ENCODE measurements at regions not wholly inside any gene's neighbourhood (a gene's known extent, or its start where the extent isn't known, plus 50 kb on each side); places are given as distances from the start of the nearest gene placed in this dataset.
"Not testable (repeated sequence)": the region's sequence is repeated elsewhere in the genome, so short reads cannot be mapped to it uniquely, and the experiment has no call there.

- Histone ChIP-seq H3K4me1 (no peaks in the 10 kb centered on the region), H3K36me3 (no peaks in the 10 kb centered on the region), H3K4me3 (no peak overlapping the region), H3K27me3 (peaks cover 6 to 13% of the 10 kb centered on the region in 2 donors), H3K27ac (no peak overlapping the region), H3K9me3 (no peaks in the 10 kb centered on the region)
- ATAC-seq (no peak), DNase-seq (no peak)
- no peak for TF ChIP-seq CTCF (IDR thresholded peaks at IDR 0.05)
- intact Hi-C loops (cut with DNase I), result no loop called here
Measured at GRCh38 chr9:28976250-28976649, 1403.0 kb upstream of the C9orf72 start.

GRCh38 chr9:28976684-28977083 is 1403.4 kb upstream of the C9orf72 start:
- Histone ChIP-seq H3K36me3 (no peaks in the 10 kb centered on the region), H3K27ac (no peak overlapping the region), H3K4me1 (no peaks in the 10 kb centered on the region), H3K9me3 (no peaks in the 10 kb centered on the region), H3K27me3 (peaks cover 6 to 13% of the 10 kb centered on the region in 2 donors), H3K4me3 (no peak overlapping the region)
- DNase-seq (no peak), ATAC-seq (no peak)
- intact Hi-C loops (cut with DNase I), result no loop called here
- no peak for TF ChIP-seq CTCF (IDR thresholded peaks at IDR 0.05)

DNA sequence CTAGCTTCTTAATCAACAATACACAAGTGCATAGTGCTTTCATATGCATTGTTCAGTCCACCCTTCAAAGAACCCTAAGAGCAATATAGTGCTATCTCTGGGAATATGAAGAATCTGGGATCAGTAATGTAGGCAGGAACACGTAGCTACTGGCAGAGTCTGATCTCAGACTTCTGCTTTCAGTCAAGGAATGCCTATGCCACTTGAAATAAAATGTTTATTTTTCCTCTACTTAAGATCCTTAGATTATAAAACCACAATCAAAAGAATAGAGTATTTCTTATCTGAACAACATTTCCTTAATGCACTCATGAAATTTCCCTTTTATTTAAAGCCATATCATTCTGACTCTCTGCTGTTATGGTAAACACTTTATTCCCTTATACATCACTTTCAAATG is 1407.8 kb upstream of the C9orf72 start:
- DNase-seq (peak in 2 of 4 donors; percentile 0 to 2), ATAC-seq (peak; percentile 97)
- Histone ChIP-seq H3K4me3 (no peak overlapping the region), H3K27me3 (peaks cover 6 to 13% of the 10 kb centered on the region in 2 donors), H3K27ac (no peak overlapping the region), H3K4me1 (no peaks in the 10 kb centered on the region), H3K36me3 (no peaks in the 10 kb centered on the region), H3K9me3 (no peaks in the 10 kb centered on the region)
- TF ChIP-seq CTCF (IDR thresholded peaks at IDR 0.05), result no peak
- intact Hi-C loops (cut with DNase I), result no loop called here

- no peak for TF ChIP-seq CTCF (IDR thresholded peaks at IDR 0.05)
- H3K36me3 ChIP-seq, result no peaks in the 10 kb centered on the region
- ATAC-seq (no peak), DNase-seq (no peak)
- intact Hi-C loops (cut with DNase I), result no loop called here
- H3K4me1 ChIP-seq, result no peaks in the 10 kb centered on the region
- no peak overlapping the region for H3K27ac ChIP-seq
- H3K4me3 ChIP-seq, result no peak overlapping the region
- no peaks in the 10 kb centered on the region for H3K9me3 ChIP-seq
- peaks cover 6 to 13% of the 10 kb centered on the region in 2 donors for H3K27me3 ChIP-seq
Measured at GRCh38 chr9:28981711-28982110, 1408.4 kb upstream of the C9orf72 start.

GRCh38 chr9:28984016-28984415 is 1410.7 kb upstream of the C9orf72 start:
- intact Hi-C loops (cut with DNase I), result no loop called here
- ATAC-seq (no peak), DNase-seq (no peak)
- H3K9me3 ChIP-seq, result no peaks in the 10 kb centered on the region
- H3K4me1 ChIP-seq, result no peaks in the 10 kb centered on the region
- H3K27ac ChIP-seq, result no peak overlapping the region
- no peaks in the 10 kb centered on the region for H3K36me3 ChIP-seq
- H3K27me3 ChIP-seq, result peaks cover 6 to 9% of the 10 kb centered on the region in 2 donors
- H3K4me3 ChIP-seq, result no peak overlapping the region
- no peak for TF ChIP-seq CTCF (IDR thresholded peaks at IDR 0.05)

DNA sequence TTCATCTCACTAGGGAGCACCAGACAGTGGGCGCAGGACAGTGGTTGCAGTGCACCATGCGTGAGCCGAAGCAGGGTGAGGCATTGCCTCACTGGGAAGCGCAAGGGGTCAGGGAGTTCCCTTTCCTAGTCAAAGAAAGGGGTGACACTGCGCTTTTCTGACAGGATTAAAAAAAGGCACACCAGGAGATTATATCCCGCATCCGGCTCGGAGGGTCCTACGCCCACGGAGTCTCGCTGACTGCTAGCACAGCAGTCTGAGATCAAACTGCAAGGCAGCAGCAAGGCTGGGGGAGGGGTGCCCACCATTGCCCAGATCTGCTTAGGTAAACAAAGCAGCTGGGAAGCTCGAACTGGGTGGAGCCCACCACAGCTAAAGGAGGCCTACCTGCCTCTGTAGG is 1416.7 kb upstream of the C9orf72 start:
- intact Hi-C loops (cut with DNase I); H3K27ac ChIP-seq; H3K27me3 ChIP-seq; H3K4me1 ChIP-seq; H3K36me3 ChIP-seq; H3K9me3 ChIP-seq; H3K4me3 ChIP-seq; ATAC-seq: not testable (repeated sequence)
- peak in 1 of 4 donors; percentile 33 for DNase-seq
